OCI-LY7 (cell line): ENCODE measurements at regions not wholly inside any gene's neighbourhood (a gene's known extent, or its start where the extent isn't known, plus 50 kb on each side); places are given as distances from the start of the nearest gene placed in this dataset.
A peak's percentile ranks its signal among the peaks of the same experiment; 100 is the strongest.

Experiments
- EZH2phosphoT487 ChIP-seq: fragments of 200-600 bp; sonication (generic); IDR thresholded peaks from 2 replicates; pipeline ENCODE4 v1.6.1; 2018; ENCODE audit warnings: low read depth, borderline replicate concordance, mild to moderate bottlenecking, mixed run types, antibody characterized with exemption, low read length, moderate library complexity, mixed read lengths
- TF ChIP-seq, protein P1 (sequence below): fragments of 200-600 bp; sonication (generic); conservative IDR thresholded peaks from 2 replicates; pipeline ENCODE4 v1.5.1; 2014; ENCODE audit warnings: mild to moderate bottlenecking, antibody characterized with exemption, low read length, moderate library complexity, mixed read lengths

DNA sequence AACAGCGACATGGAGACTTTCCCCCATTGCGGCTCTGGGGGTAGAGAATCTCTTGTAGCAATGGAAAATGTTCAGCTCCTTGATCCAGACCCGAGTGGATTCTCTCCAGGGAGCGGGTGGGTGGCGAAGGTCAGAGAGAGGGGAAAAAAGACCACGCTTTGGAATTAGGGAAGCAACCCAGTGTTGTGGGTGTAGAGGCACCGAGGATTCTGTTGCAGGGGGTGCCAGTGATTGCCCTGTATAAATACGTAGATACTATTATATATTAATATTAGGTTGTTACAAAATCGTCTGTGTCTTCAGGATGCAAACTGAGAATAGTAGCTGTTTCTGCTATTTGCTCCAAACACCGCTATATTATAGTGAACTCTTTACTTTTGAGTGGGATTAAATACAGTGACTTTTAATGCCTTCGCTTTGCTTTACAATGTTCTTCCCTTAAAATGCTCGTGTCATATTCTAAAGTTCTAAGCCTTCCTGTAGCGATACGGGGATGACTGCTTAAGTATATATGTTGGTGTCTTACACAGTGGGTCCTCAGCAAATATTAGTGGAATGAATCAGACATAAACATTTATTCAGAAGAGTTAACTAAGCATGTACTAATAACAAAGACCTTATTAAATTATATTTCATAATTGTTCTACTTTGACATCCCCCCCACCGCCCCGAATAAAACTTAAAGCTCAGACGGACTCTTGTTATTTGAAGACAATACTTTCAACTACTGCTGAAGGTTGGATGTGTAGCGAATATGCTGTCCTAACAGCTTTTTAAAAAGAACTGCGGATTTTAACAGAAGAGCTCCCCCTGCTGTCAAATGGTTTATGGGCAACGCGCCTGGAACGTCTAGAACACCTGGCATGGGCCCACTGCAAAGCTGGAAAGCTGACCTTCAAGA is 136.4 kb upstream of the KRAS start:
- TF ChIP-seq, protein P1, sequence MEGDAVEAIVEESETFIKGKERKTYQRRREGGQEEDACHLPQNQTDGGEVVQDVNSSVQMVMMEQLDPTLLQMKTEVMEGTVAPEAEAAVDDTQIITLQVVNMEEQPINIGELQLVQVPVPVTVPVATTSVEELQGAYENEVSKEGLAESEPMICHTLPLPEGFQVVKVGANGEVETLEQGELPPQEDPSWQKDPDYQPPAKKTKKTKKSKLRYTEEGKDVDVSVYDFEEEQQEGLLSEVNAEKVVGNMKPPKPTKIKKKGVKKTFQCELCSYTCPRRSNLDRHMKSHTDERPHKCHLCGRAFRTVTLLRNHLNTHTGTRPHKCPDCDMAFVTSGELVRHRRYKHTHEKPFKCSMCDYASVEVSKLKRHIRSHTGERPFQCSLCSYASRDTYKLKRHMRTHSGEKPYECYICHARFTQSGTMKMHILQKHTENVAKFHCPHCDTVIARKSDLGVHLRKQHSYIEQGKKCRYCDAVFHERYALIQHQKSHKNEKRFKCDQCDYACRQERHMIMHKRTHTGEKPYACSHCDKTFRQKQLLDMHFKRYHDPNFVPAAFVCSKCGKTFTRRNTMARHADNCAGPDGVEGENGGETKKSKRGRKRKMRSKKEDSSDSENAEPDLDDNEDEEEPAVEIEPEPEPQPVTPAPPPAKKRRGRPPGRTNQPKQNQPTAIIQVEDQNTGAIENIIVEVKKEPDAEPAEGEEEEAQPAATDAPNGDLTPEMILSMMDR: peak; percentile 99
- no peak for TF ChIP-seq EZH2phosphoT487
